HG02973 (cell line): ENCODE measurements at regions not wholly inside any gene's neighbourhood (a gene's known extent, or its start where the extent isn't known, plus 50 kb on each side); places are given as distances from the start of the nearest gene placed in this dataset.

Experiments
- ATAC-seq: cut with Tn5 transposase; IDR thresholded peaks from one replicate; pipeline ENCODE4 v1.9.1; 2021; ENCODE audit warnings: moderate library complexity; ENCODE audit not compliant: unreplicated experiment

- ATAC-seq: no peak
Measured at GRCh38 chr7:115719963-115720362, 310.6 kb downstream of the TFEC start.

DNA sequence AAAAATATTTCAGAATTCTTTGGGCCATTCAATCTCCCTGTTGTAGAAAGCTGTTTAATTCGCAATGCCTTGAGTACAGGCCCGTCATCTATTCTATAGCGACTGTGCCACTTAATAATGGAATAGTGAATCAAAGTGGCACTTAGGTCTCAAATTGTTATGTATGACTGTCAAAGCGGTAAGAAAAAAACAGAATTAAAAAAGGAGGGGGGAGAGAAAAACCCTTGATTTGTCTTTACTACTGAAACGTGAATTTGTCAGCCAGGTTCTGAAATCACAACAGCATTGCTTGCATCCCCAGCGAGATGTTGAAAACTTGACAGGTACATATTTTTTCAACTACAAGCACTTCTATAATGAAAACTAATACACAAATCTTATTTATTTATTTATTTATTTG lies 320.9 kb downstream of the TFEC start:
- ATAC-seq: no peak

- ATAC-seq: no peak
Measured at GRCh38 chr7:115708013-115708341, 322.6 kb downstream of the TFEC start.

DNA sequence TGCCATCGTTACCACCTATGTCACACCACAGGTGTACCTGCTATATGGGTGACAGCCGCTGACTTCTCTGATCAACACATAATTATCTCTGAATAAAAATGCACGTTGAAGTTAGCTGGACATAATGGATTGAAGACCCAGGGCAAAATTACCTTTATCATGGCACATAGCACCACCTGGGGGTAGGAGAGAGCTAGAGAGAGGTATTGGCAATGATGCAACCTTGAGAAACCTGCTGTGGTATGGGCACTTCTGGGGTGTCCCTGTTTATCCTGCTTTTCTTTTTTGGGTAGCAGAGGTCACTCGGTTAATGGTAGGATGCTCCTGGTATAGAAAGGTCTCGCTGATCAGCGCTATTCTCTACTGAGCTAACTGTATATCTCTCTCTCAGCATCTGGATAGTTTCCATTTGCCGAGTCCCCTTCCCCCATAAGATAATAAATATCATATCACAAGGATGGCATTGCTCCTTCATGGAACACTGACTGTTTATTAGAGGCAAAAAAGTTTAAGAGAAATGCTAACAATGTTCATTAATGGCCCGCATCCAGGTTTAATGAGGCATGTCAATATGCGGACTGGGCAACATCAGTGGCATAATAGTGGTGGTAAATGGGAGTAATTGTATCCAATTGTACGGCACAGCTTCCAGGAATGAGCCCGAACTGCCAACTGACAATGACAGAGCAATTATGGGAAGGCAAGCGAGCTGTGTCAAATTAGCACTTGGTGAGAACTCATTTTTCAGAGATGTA lies 323.1 kb downstream of the TFEC start:
- ATAC-seq: no peak

DNA sequence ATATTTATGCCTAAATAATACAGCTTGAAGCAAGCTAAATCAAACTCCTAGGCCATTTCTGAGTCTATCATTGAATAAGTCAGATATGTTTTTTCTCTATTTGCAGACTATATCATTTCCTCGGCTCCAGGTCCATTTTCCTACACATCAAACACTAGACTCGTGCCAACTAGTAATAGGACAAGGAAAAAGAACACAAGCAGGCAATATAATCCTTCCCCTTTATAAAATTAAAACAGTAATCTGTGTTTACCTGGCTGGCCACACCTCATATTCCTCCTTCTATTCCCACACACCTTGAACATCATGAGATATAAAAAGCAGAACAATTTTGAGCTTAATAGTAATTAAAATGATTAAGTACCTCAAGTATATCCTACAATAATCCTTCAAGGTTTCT lies 325.7 kb downstream of the TFEC start:
- no peak for ATAC-seq

- ATAC-seq: no peak
Measured at GRCh38 chr7:115701141-115701540, 329.4 kb downstream of the TFEC start.

DNA sequence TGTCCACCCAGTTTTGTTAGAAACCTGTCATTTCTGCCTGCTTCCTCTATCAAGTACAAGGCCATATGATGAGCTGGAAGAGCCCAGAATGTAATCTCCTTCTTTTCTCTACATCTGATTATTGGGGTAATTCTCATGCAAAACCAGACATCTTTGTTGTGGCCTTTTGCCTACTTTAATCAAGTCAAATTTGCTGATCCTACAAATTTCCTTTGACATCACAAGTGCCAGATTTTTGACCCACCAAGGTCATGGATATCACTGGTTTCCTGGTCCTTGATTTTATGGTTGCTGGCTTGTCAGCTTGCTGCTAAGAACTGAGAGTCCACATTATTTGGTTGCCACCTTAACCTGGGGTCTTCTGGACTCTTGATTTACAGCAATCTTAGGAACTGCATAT lies 336.1 kb downstream of the TFEC start:
- ATAC-seq: no peak

DNA sequence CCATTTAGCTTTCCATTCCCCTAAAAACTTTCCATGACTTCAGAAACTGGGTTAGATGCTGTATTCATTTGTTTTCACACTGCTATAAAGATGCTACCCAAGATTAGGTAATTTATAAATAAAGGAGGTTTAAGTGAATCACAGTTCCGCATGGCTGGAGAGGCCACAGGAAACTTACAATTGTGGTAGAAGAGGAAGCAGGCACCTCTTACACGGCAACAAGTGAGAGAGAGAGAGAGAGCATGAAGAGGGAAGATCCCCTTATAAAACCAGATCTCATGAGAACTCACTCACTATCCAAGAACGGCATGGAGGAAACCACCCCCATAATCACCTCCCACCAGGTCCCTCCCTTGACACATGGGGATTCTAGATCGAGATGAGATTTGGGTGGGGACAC lies 336.8 kb downstream of the TFEC start:
- no peak for ATAC-seq

DNA sequence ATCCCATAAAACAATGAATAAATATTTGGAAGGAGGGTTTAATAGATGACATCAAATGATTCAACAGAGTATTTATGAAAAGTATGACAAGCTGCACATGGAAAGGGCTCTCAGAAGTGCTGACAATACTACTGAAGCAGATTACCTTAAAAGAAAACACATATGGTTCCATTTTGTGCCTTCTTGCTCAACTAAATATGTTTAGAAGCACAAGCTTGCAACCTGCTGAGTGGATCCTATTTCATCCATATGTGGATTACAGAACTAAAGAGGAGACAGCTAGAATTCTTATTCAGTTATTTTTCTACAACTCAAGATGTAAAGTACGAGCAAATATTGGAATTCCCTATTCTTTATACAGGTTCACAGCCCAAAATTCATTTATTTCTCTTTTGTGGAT lies 340.6 kb downstream of the TFEC start:
- ATAC-seq: no peak

- ATAC-seq: no peak
Measured at GRCh38 chr7:115683093-115683492, 347.5 kb downstream of the TFEC start.

- peak; percentile 62 for ATAC-seq
Measured at GRCh38 chr7:115682507-115682906, 348.1 kb downstream of the TFEC start.

DNA sequence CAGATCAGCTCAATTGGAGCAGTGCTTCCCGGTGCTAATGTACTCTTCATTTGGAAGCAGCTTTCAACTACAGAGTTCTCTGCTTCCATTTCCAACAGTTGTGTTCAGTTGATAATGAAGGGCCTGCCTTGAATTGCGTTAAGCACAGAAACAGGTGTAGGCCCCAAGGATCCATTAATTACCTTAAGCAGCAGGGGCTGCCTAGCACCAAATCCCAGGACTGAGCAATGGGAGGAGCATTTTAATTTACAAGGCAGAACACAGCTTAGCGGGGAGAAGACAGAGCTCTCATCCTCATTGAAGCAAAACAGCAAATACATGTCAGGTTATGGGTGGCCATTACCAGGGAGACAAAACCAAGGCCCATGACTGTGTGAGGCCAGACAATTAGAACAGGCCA lies 349.6 kb downstream of the TFEC start:
- no peak for ATAC-seq

DNA sequence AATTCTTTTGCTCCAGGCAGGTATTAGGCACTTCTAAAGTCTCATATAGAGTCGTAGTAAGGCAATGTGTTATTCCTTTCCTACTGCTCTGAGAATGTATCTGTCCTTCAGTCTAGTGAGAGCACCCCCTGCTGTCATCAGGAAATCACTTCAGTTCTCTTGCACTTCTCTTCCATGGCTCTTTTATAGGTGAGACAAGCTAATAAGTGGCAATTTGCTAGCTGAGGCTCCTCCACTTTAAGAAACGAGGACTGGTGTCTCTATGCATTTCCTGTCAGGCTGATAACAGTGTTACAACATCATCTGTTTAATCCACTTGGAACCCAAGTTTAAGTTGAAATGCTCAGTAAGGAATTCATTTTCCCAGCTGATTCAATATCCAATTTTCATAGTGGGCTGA lies 350.6 kb downstream of the TFEC start:
- ATAC-seq: peak; percentile 79

DNA sequence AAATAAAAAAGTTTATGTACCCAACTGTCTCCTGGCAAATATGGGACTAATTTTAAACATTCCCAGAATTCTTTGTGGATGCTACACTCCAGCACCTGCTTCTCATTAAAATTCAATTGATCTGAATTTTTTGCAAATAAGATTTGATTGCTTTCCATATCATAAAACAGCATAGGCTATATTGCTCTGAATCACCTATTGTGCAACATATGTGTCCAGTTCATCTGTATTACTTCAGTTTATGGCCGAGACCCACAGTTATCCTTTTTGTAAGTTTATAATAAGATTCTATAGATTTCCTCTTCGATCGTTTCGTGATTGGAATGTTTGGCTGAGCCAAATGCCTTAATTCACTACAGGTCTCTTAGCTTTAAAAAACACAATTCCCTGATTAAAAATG lies 351.1 kb downstream of the TFEC start:
- no peak for ATAC-seq

- ATAC-seq: no peak
Measured at GRCh38 chr7:115678086-115678982, 352.2 kb downstream of the TFEC start.

DNA sequence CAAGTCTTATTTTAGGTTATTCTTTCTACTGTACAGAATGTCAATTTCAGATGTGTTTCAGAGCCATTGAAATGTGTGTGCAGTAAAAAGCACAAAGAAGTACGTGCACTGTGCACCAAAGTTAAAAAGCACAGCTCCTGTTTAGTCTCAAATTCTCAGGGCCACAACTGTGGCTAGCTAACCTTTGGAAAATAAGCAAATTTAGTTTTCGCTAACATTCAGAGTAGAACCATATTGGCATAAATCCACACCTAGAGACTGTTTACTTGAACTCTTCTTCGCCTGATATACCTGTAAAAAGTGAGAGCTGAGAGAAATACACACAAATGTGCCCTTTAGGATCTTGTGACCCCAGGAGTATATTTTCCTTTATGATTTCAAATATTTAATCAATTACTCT lies 353.9 kb downstream of the TFEC start:
- ATAC-seq: no peak

GRCh38 chr7:115676080-115676479 lies 354.5 kb downstream of the TFEC start:
- no peak for ATAC-seq

- ATAC-seq: no peak
Measured at GRCh38 chr7:115674467-115675024, 356.0 kb downstream of the TFEC start.

GRCh38 chr7:115672024-115672423 lies 358.5 kb downstream of the TFEC start:
- no peak for ATAC-seq

GRCh38 chr7:115662676-115663075 lies 367.9 kb downstream of the TFEC start:
- ATAC-seq: no peak

DNA sequence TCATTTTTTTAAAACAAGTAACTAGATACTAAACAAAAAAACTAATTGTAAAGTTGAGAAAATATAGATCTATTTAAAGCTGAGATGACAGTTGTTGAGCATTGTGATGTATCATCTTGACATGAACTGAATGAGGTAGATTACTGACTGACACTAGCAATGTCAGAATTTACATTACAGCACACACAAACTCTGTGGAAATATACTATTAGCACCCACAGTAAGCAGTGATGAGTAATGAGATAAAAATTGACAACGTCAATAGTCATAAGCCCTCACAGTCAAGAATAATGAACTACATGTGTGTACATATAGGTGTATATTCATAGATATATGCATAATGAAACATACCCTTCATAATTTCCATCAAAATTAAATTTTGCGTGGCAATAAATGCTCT lies 368.4 kb downstream of the TFEC start:
- no peak for ATAC-seq

DNA sequence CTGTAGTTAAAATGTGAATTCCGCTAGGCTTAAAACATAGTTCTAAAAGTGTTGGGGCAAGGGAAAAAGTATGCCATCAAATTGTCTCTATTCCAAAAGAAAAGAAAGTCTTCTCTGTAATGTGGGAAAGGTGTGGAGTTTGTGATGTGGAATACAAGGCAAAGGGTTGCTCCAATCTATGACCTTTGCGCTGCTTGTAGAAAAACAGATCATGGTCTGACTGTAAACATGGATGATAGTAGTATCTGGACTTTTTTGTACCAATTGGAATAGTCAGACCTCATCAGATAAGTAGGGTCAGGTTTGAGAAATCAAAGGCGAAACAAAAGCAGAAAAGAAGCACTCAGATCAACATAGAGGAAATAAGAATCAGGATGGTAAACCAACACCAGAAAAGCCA lies 372.3 kb downstream of the TFEC start:
- no peak for ATAC-seq
